Neural progenitor cell (in vitro differentiated cells): ENCODE measurements at regions not wholly inside any gene's neighbourhood (a gene's known extent, or its start where the extent isn't known, plus 50 kb on each side); places are given as distances from the start of the nearest gene placed in this dataset.

Source experiments
- DNase-seq: peaks from one replicate; pipeline ENCODE4 v3.0.0-alpha.2; 2016; ENCODE audit warnings: low spot score
- H2AFZ ChIP-seq: fragments of 200-600 bp; sonication (generic); replicated peaks from 2 replicates; pipeline ENCODE4 v1.6.1; 2016; ENCODE audit warnings: antibody characterized with exemption
- H3F3A ChIP-seq: fragments of 200-600 bp; sonication (generic); 2 replicates; pipeline ENCODE4 v1.6.1; 2016; ENCODE audit warnings: antibody characterized with exemption, low read depth
- H3K27ac ChIP-seq: fragments of 200-600 bp; sonication (generic); 2 replicates; pipeline ENCODE4 v1.5.1; 2016; ENCODE audit warnings: mild to moderate bottlenecking
- H3K27me3 ChIP-seq: fragments of 200-600 bp; sonication (generic); 2 replicates; pipeline ENCODE4 v1.6.1; 2016; ENCODE audit warnings: mild to moderate bottlenecking, moderate library complexity
- H3K36me3 ChIP-seq: fragments of 200-600 bp; sonication (generic); 2 replicates; pipeline ENCODE4 v1.5.1; 2016
- H3K4me1 ChIP-seq: fragments of 200-600 bp; sonication (generic); 2 replicates; pipeline ENCODE4 v1.6.1; 2016; ENCODE audit warnings: mixed run types
- H3K4me2 ChIP-seq: fragments of 200-600 bp; sonication (generic); 2 replicates; pipeline ENCODE4 v1.6.1; 2016
- H3K4me3 ChIP-seq: fragments of 200-600 bp; sonication (generic); 2 replicates; pipeline ENCODE4 v1.5.1; 2016
- H3K79me2 ChIP-seq: fragments of 200-600 bp; sonication (generic); 2 replicates; pipeline ENCODE4 v1.6.1; 2016; ENCODE audit warnings: low read depth
- H3K9ac ChIP-seq: fragments of 200-600 bp; sonication (generic); 2 replicates; pipeline ENCODE4 v1.6.1; 2016
- H3K9me3 ChIP-seq: fragments of 200-600 bp; sonication (generic); 2 replicates; pipeline ENCODE4 v1.5.1; 2016; ENCODE audit warnings: low read depth
- H4K20me1 ChIP-seq: fragments of 200-600 bp; sonication (generic); 2 replicates; pipeline ENCODE4 v1.6.1; 2016; ENCODE audit warnings: low read depth
- H3K27ac Mint-ChIP-seq: 3 replicates; pipeline ENCODE4 v1.8.0; 2021; ENCODE audit warnings: mixed read lengths
- H3K27me3 Mint-ChIP-seq: 2 replicates; pipeline ENCODE4 v1.8.0; 2022; ENCODE audit warnings: low read depth, mild to moderate bottlenecking, inconsistent platforms, moderate library complexity, mixed read lengths; ENCODE audit not compliant: insufficient read depth
- H3K36me3 Mint-ChIP-seq: 3 replicates; pipeline ENCODE4 v1.8.0; 2021; ENCODE audit warnings: mixed read lengths
- H3K4me1 Mint-ChIP-seq: 3 replicates; pipeline ENCODE4 v1.8.0; 2021; ENCODE audit warnings: mixed read lengths
- H3K4me3 Mint-ChIP-seq: 3 replicates; pipeline ENCODE4 v1.8.0; 2021; ENCODE audit warnings: mild to moderate bottlenecking, moderate library complexity, mixed read lengths
- H3K9me3 Mint-ChIP-seq: 3 replicates; pipeline ENCODE4 v1.8.0; 2020; ENCODE audit warnings: mixed read lengths
- EZH2 ChIP-seq: fragments of 200-600 bp; sonication (generic); IDR thresholded peaks from 2 replicates; pipeline ENCODE4 v1.6.1; 2017; ENCODE audit warnings: antibody characterized with exemption, mild to moderate bottlenecking, moderate library complexity
- EZH2phosphoT487 ChIP-seq: fragments of 200-600 bp; sonication (generic); IDR thresholded peaks from 2 replicates; pipeline ENCODE4 v1.6.1; 2017; ENCODE audit warnings: antibody characterized with exemption
- TF ChIP-seq, protein P1 (sequence below): fragments of 200-600 bp; sonication (generic); IDR thresholded peaks from 2 replicates; pipeline ENCODE4 v1.5.1; 2017; ENCODE audit warnings: antibody characterized with exemption, mild to moderate bottlenecking

- H3K4me3 Mint-ChIP-seq = no peak overlapping the region
- H3K4me1 ChIP-seq = peaks cover 10% of the 10 kb centered on the region
- H3K27ac ChIP-seq = no peak overlapping the region
- TF ChIP-seq EZH2 (no peak), EZH2phosphoT487 (no peak)
- no peaks in the 10 kb centered on the region for H3K27me3 ChIP-seq
- no peak overlapping the region for H3K4me3 ChIP-seq
- H3K4me2 ChIP-seq = no peak overlapping the region
- no peaks in the 10 kb centered on the region for H3K9me3 Mint-ChIP-seq
- no peaks in the 10 kb centered on the region for H3K36me3 Mint-ChIP-seq
- H4K20me1 ChIP-seq = no peaks in the 10 kb centered on the region
- no peaks in the 10 kb centered on the region for H3K27me3 Mint-ChIP-seq
- H3K36me3 ChIP-seq = no peaks in the 10 kb centered on the region
- H3K79me2 ChIP-seq = no peaks in the 10 kb centered on the region
- peaks cover 20% of the 10 kb centered on the region for H3K4me1 Mint-ChIP-seq
- H3K9me3 ChIP-seq = no peaks in the 10 kb centered on the region
- no peak overlapping the region for H2AFZ ChIP-seq
- H3F3A ChIP-seq = peaks cover 4% of the 10 kb centered on the region
- DNase-seq = no peak
- no peak overlapping the region for H3K27ac Mint-ChIP-seq
- no peak overlapping the region for H3K9ac ChIP-seq
Measured at GRCh38 chr2:66704786-66705185, 269.9 kb downstream of the MEIS1 start.

DNA sequence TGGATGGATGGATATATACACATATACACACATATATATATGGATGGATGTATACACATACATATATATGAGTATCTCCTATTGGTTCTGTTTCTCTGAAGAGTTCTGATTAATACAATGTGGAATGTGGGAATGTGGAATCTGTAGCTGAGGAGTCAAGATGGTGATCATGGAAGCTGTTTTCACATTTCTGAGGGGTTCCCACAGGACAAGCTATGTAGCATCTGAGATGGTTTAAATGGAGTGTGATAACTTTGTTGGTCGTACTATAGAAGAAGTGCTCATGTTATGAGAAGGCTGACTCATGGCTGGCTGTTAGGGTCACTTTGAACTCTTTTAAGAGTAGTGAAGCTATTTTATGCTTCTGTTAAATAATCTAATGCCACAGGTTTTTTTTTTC is 279.7 kb downstream of the MEIS1 start:
- Mint-ChIP-seq H3K27ac (no peak overlapping the region), H3K4me3 (no peak overlapping the region), H3K27me3 (peaks cover 8% of the 10 kb centered on the region), H3K36me3 (no peaks in the 10 kb centered on the region), H3K9me3 (peaks cover 2% of the 10 kb centered on the region), H3K4me1 (peaks cover 23% of the 10 kb centered on the region)
- DNase-seq = no peak
- Histone ChIP-seq H3K9ac (no peak overlapping the region), H3K4me3 (no peak overlapping the region), H2AFZ (no peak overlapping the region), H4K20me1 (no peaks in the 10 kb centered on the region), H3F3A (peaks cover 3% of the 10 kb centered on the region), H3K79me2 (no peaks in the 10 kb centered on the region), H3K9me3 (no peaks in the 10 kb centered on the region), H3K27ac (no peak overlapping the region), H3K4me1 (peaks cover 17% of the 10 kb centered on the region), H3K4me2 (no peak overlapping the region), H3K36me3 (no peaks in the 10 kb centered on the region), H3K27me3 (no peaks in the 10 kb centered on the region)
- TF ChIP-seq EZH2 = no peak
- TF ChIP-seq, protein P1, sequence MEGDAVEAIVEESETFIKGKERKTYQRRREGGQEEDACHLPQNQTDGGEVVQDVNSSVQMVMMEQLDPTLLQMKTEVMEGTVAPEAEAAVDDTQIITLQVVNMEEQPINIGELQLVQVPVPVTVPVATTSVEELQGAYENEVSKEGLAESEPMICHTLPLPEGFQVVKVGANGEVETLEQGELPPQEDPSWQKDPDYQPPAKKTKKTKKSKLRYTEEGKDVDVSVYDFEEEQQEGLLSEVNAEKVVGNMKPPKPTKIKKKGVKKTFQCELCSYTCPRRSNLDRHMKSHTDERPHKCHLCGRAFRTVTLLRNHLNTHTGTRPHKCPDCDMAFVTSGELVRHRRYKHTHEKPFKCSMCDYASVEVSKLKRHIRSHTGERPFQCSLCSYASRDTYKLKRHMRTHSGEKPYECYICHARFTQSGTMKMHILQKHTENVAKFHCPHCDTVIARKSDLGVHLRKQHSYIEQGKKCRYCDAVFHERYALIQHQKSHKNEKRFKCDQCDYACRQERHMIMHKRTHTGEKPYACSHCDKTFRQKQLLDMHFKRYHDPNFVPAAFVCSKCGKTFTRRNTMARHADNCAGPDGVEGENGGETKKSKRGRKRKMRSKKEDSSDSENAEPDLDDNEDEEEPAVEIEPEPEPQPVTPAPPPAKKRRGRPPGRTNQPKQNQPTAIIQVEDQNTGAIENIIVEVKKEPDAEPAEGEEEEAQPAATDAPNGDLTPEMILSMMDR = no peak
- TF ChIP-seq EZH2phosphoT487 = no peak

- Histone ChIP-seq H3K4me1 (peaks cover 17% of the 10 kb centered on the region), H3K36me3 (no peaks in the 10 kb centered on the region), H3K27ac (no peak overlapping the region), H2AFZ (no peak overlapping the region), H4K20me1 (no peaks in the 10 kb centered on the region), H3F3A (peaks cover 3% of the 10 kb centered on the region), H3K27me3 (no peaks in the 10 kb centered on the region), H3K4me2 (peak overlapping the region; percentile 40), H3K4me3 (no peak overlapping the region), H3K9me3 (no peaks in the 10 kb centered on the region), H3K9ac (no peak overlapping the region), H3K79me2 (no peaks in the 10 kb centered on the region)
- H3K4me3 Mint-ChIP-seq = no peak overlapping the region
- peaks cover 8% of the 10 kb centered on the region for H3K27me3 Mint-ChIP-seq
- TF ChIP-seq, protein P1 = no peak
- TF ChIP-seq EZH2phosphoT487 (no peak), EZH2 (no peak)
- peaks cover 28% of the 10 kb centered on the region for H3K4me1 Mint-ChIP-seq
- no peak for DNase-seq
- H3K27ac Mint-ChIP-seq = peak overlapping the region; percentile 86
- H3K36me3 Mint-ChIP-seq = no peaks in the 10 kb centered on the region
- peaks cover 2% of the 10 kb centered on the region for H3K9me3 Mint-ChIP-seq
Measured at GRCh38 chr2:66717218-66717905, 282.4 kb downstream of the MEIS1 start.

DNA sequence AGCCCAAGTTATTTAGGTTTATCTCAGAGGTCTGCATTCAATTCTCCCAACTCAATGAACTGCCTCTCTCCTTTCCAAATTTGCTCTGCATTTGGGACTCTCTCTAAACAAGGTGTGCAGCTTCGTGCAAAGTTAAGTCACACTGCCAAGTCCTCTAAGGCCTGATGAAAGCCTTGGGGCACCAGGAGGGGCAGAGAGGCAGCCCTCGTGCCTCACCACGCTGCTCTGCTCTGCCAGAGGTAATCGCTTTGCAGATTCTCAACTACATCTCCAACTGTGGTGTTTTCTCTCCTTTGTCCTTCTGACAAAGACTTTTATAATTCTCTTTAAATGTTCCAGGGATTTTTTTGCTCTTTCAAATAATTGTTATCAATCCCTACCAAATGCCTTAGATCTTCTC is 283.0 kb downstream of the MEIS1 start:
- H3K4me3 Mint-ChIP-seq = no peak overlapping the region
- H3K36me3 Mint-ChIP-seq = no peaks in the 10 kb centered on the region
- Histone ChIP-seq H3K79me2 (no peaks in the 10 kb centered on the region), H3K4me3 (no peak overlapping the region), H3K36me3 (no peaks in the 10 kb centered on the region), H3K4me2 (peak overlapping the region; percentile 40), H3K4me1 (peaks cover 17% of the 10 kb centered on the region), H4K20me1 (no peaks in the 10 kb centered on the region), H3K9me3 (no peaks in the 10 kb centered on the region), H3F3A (peaks cover 3% of the 10 kb centered on the region), H3K27ac (no peak overlapping the region), H3K9ac (no peak overlapping the region), H2AFZ (peak overlapping the region; percentile 58), H3K27me3 (no peaks in the 10 kb centered on the region)
- H3K27ac Mint-ChIP-seq = peak overlapping the region; percentile 58
- DNase-seq = no peak
- H3K4me1 Mint-ChIP-seq = peaks cover 28% of the 10 kb centered on the region
- H3K9me3 Mint-ChIP-seq = peaks cover 2% of the 10 kb centered on the region
- peaks cover 8% of the 10 kb centered on the region for H3K27me3 Mint-ChIP-seq
- TF ChIP-seq EZH2phosphoT487 = no peak
- TF ChIP-seq EZH2 = no peak
- TF ChIP-seq, protein P1 = no peak
